Peyer's patch (tissue), 4 donors: ENCODE measurements at regions not wholly inside any gene's neighbourhood (a gene's known extent, or its start where the extent isn't known, plus 50 kb on each side); places are given as distances from the start of the nearest gene placed in this dataset.

ENCODE experiments used
- POLR2A ChIP-seq, 2 donors: fragments of 450-650 bp; IDR thresholded peaks; one replicate each; pipeline ENCODE4 v1.5.1; 2017; ENCODE audit warnings: antibody characterized with exemption in 2 of 2, mild to moderate bottlenecking in 2 of 2, moderate library complexity in 2 of 2
- TF ChIP-seq, protein P1 (sequence below), 6 experiments: fragments of 450-650 bp in 4 of 6; fragments of 200-600 bp in 2 of 6; sonication (generic) in 1 of 6; IDR thresholded peaks; one replicate each; pipeline ENCODE4 v1.5.1; 2017 to 2019; ENCODE audit warnings: antibody characterized with exemption in 6 of 6, mild to moderate bottlenecking in 3 of 6, moderate library complexity in 1 of 6

DNA sequence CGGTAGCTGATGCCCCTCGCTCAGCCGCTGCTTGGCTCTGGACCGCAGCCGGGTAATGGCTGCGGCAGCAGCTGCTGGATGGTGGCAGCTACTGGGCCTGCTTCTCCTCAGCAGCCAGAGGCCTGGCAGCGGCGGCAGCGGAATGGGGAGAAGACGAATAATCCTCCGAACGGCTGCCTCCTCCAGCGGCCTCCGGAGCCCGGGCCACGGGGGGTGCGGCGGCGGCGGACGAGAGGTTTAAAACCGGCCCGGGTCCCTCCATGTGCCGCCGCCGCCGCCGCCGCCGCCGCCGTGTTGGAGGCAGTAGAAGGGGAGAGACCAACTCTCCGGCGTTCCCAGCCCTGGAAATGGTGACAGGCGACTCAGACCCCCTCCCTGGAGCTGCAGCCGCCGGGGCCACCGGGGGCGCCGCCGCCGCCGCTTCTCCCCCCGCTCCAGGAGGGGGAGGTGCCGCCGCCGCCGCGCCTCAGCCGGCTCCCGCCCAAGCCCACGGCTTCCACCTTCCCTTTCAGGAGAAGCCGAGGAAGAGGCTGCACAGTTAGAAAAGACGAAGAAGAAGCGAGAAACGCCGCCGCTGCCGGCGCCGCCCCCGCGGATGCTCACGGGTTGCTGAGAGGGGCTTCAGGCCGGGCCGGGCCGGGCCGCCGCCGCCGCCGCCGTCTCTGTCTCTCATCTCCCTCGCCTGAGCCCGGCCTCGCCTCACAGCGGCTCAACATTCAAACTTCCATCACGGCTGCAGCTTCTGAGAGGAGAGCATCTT is 118.4 kb upstream of the PRSS3 start:
- no peak for TF ChIP-seq POLR2A (IDR thresholded peaks at IDR 0.05)
- TF ChIP-seq, protein P1, sequence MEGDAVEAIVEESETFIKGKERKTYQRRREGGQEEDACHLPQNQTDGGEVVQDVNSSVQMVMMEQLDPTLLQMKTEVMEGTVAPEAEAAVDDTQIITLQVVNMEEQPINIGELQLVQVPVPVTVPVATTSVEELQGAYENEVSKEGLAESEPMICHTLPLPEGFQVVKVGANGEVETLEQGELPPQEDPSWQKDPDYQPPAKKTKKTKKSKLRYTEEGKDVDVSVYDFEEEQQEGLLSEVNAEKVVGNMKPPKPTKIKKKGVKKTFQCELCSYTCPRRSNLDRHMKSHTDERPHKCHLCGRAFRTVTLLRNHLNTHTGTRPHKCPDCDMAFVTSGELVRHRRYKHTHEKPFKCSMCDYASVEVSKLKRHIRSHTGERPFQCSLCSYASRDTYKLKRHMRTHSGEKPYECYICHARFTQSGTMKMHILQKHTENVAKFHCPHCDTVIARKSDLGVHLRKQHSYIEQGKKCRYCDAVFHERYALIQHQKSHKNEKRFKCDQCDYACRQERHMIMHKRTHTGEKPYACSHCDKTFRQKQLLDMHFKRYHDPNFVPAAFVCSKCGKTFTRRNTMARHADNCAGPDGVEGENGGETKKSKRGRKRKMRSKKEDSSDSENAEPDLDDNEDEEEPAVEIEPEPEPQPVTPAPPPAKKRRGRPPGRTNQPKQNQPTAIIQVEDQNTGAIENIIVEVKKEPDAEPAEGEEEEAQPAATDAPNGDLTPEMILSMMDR (IDR thresholded peaks at IDR 0.05) = no peak
